GM12873 (cell line): ENCODE measurements at regions not wholly inside any gene's neighbourhood (a gene's known extent, or its start where the extent isn't known, plus 50 kb on each side); places are given as distances from the start of the nearest gene placed in this dataset.

Experiments
- CTCF ChIP-seq: IDR thresholded peaks from 2 replicates; pipeline ENCODE4 v1.5.1; 2012; ENCODE audit warnings: low read depth, mild to moderate bottlenecking, moderate library complexity, low read length, control low read depth; ENCODE audit not compliant: insufficient read depth; ENCODE audit errors: missing control alignments

DNA sequence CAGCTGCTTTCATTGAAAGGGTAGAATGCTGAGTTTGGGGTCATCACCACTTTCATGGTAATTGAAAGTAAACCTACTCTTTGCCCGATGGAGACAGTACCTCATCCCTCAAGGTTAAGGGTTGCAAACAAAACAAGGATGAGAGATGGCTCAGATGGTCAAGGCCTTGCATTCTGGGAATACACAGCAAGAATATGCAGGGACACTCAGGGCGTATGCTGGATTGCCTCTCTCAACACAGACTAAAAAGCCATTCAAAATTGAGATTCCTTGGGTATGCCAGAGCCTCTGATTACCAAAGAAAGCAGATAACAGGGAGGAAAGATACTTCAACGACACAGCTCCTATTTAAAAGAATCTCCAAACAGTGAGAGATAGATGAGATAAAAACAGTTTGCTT, 310.4 kb downstream of the ARAP2 start:
- TF ChIP-seq CTCF: no peak

- peak; percentile 38 for TF ChIP-seq CTCF
Observed at GRCh38 chr4:35934320-35934981, 309.9 kb downstream of the ARAP2 start.

- TF ChIP-seq CTCF: no peak
Observed at GRCh38 chr4:35938936-35939335, 305.4 kb downstream of the ARAP2 start.

- no peak for TF ChIP-seq CTCF
Observed at GRCh38 chr4:35939751-35940150, 304.6 kb downstream of the ARAP2 start.

DNA sequence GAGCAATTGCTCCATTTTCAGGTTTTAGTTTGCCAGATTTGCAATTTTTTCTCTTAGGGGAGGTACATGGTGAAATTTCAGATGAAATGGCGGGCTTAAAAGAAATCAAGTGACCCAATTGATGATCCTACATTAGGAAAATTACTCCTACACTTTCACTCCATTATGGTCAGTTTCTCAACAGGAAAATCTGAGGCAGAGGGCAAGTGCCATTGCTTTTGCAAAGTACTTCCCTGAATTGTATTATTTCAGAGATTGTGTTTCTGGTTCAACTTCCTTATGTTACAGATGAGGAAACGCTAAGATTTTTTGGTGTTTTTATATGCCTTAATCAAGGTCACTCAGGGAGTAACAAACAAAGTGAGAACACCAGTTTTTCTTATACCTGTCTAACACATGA, 302.2 kb downstream of the ARAP2 start:
- TF ChIP-seq CTCF: no peak

- no peak for TF ChIP-seq CTCF
Observed at GRCh38 chr4:35943606-35944005, 300.7 kb downstream of the ARAP2 start.

GRCh38 chr4:35948171-35948570, 296.1 kb downstream of the ARAP2 start:
- no peak for TF ChIP-seq CTCF
